Sigmoid colon (tissue), 6 donors: ENCODE measurements at regions not wholly inside any gene's neighbourhood (a gene's known extent, or its start where the extent isn't known, plus 50 kb on each side); places are given as distances from the start of the nearest gene placed in this dataset.

Source experiments
- DNase-seq: peaks from one replicate; pipeline ENCODE4 v3.0.0-alpha.2; 2019
- H3K27ac ChIP-seq, 4 donors: fragments of 200-600 bp; sonication (generic); one replicate each; pipeline ENCODE4 v1.5.1; 2016 to 2019; ENCODE audit warnings: mild to moderate bottlenecking in 1 of 4
- H3K27me3 ChIP-seq, 3 donors: fragments of 200-600 bp; sonication (generic); one replicate each; pipeline ENCODE4 v1.5.1; 2019; ENCODE audit warnings: mild to moderate bottlenecking in 1 of 3
- H3K36me3 ChIP-seq, 4 donors: fragments of 200-600 bp; sonication (generic); one replicate each; pipeline ENCODE4 v1.5.1; 2016 to 2019
- H3K4me1 ChIP-seq, 4 donors: fragments of 200-600 bp; sonication (generic); one replicate each; pipeline ENCODE4 v1.5.1; 2017 to 2019
- H3K4me3 ChIP-seq, 4 donors: fragments of 200-600 bp; sonication (generic); one replicate each; pipeline ENCODE4 v1.5.1; 2017 to 2019; ENCODE audit warnings: mild to moderate bottlenecking in 2 of 4, moderate library complexity in 1 of 4
- H3K9me3 ChIP-seq, 4 donors: fragments of 200-600 bp in 3 of 4; sonication (generic) in 3 of 4; one replicate each; pipeline versions ENCODE4 v1.5.1 to v1.6.1; 2013 to 2019
- CTCF ChIP-seq, 4 experiments: fragments of 450-650 bp in 3 of 4; fragments of 200-600 bp in 1 of 4; IDR thresholded peaks; one replicate each; pipeline ENCODE4 v1.5.1; 2016 to 2019; ENCODE audit warnings: antibody characterized with exemption in 4 of 4, mild to moderate bottlenecking in 3 of 4, moderate library complexity in 2 of 4
- EP300 ChIP-seq, 4 donors: sonication (generic); formaldehyde crosslinking; IDR thresholded peaks; one replicate each; pipeline ENCODE4 v1.6.1; 2017; ENCODE audit warnings: antibody characterized with exemption in 4 of 4
- POLR2A ChIP-seq, 2 donors: fragments of 450-650 bp; IDR thresholded peaks; one replicate each; pipeline ENCODE4 v1.6.1; 2016; ENCODE audit warnings: antibody characterized with exemption in 2 of 2, mild to moderate bottlenecking in 2 of 2, moderate library complexity in 2 of 2
- POLR2AphosphoS5 ChIP-seq, 4 donors: sonication (generic); formaldehyde crosslinking; IDR thresholded peaks; one replicate each; pipeline ENCODE4 v1.6.1; 2017; ENCODE audit warnings: antibody characterized with exemption in 4 of 4
- WGBS, 2 donors: extraction: QIAGEN DNeasy Blood & Tissue Kit; methylation state at CpG; one replicate each; pipeline ENCODE4 v1.1.7; 2013; 5-methylcytosine and 5-hydroxymethylcytosine counted together
- intact Hi-C: fragments of 100-400 bp; cut with DNase I; formaldehyde crosslinking; loops from one replicate; pipeline ENCODE4 v1.15.1; 2023
- donor health status: healthy with polysubstance abuse.
- donor health status: healthy.

DNA sequence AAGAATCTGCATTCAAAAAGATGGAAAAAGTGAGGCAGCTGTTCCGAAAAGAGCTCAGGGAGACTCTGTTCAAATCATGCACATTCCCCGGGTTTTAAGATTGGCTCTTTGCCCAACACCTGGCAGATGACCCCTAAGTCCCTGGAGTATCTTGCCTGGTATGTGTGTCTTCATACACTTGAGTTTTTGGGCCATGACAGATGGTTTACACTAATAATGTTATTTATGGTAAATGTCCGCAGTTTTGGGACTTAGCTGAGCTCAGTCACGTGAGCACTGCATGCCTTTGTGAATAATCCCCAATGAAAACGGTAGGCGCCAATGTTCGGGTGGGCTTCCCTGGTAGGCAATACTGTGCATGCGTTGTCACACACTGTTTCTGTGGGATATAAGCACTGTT lies 316.1 kb downstream of the PRDM9 start:
- DNase-seq: no peak
- 76 to 78% methylated on average over 8 of the region's 8 CpGs for WGBS, 2 donors
- Histone ChIP-seq H3K4me1 (no peaks in the 10 kb centered on the region), H3K27ac (no peak overlapping the region), H3K27me3 (no peaks in the 10 kb centered on the region), H3K36me3 (no peaks in the 10 kb centered on the region), H3K9me3 (no peaks in the 10 kb centered on the region), H3K4me3 (no peak overlapping the region)
- TF ChIP-seq EP300 (IDR thresholded peaks at IDR 0.05) (no peak), POLR2A (IDR thresholded peaks at IDR 0.05) (no peak), POLR2AphosphoS5 (IDR thresholded peaks at IDR 0.05) (no peak), CTCF (IDR thresholded peaks at IDR 0.05) (no peak)
- intact Hi-C loops: no loop called here

DNA sequence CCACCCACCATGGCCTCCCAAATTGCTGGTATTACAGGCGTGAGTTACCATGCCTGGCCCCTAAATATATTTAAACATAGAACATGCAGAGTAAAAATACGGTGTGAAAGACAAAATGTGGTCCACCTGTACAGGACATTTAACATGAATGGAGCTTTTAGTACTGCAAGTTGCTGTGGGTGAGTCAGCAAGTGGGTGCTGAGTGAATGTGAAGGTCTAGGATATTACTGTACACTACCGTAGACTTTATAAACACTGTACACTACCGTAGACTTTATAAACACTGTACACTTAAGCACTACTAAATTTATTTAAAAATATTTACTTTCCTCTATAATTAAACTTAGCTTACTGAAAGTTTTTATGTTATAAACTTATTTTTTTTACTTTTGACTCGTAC lies 317.8 kb downstream of the PRDM9 start:
- no peak for DNase-seq
- Histone ChIP-seq H3K4me3 (no peak overlapping the region), H3K27me3 (no peaks in the 10 kb centered on the region), H3K4me1 (no peaks in the 10 kb centered on the region), H3K36me3 (no peaks in the 10 kb centered on the region), H3K9me3 (no peaks in the 10 kb centered on the region), H3K27ac (no peak overlapping the region)
- TF ChIP-seq POLR2A (IDR thresholded peaks at IDR 0.05): no peak
- no peak for TF ChIP-seq CTCF (IDR thresholded peaks at IDR 0.05)
- TF ChIP-seq EP300 (IDR thresholded peaks at IDR 0.05): no peak
- no peak for TF ChIP-seq POLR2AphosphoS5 (IDR thresholded peaks at IDR 0.05)
- intact Hi-C loops: no loop called here
- WGBS, 2 donors: 75 to 76% methylated on average over 5 of the region's 5 CpGs

- Histone ChIP-seq H3K4me3 (no peak overlapping the region), H3K27ac (no peak overlapping the region), H3K9me3 (peaks cover 0 to 3% (median 0%) of the 10 kb centered on the region in 4 donors), H3K4me1 (no peaks in the 10 kb centered on the region), H3K27me3 (no peaks in the 10 kb centered on the region), H3K36me3 (no peaks in the 10 kb centered on the region)
- no peak for DNase-seq
- no peak for TF ChIP-seq POLR2AphosphoS5 (IDR thresholded peaks at IDR 0.05)
- no peak for TF ChIP-seq POLR2A (IDR thresholded peaks at IDR 0.05)
- no peak for TF ChIP-seq CTCF (IDR thresholded peaks at IDR 0.05)
- no peak for TF ChIP-seq EP300 (IDR thresholded peaks at IDR 0.05)
- intact Hi-C loops: no loop called here
These were observed 332.7 kb downstream of the PRDM9 start for GRCh38 chr5:23840083-23840482.

GRCh38 chr5:23864786-23865185 lies 357.4 kb downstream of the PRDM9 start:
- 68 to 75% methylated on average over 5 of the region's 5 CpGs for WGBS, 2 donors
- intact Hi-C loops: no loop called here
- no peak overlapping the region for H3K27ac ChIP-seq
- no peaks in the 10 kb centered on the region for H3K27me3 ChIP-seq
- TF ChIP-seq CTCF (IDR thresholded peaks at IDR 0.05): no peak
- TF ChIP-seq POLR2AphosphoS5 (IDR thresholded peaks at IDR 0.05): no peak
- TF ChIP-seq EP300 (IDR thresholded peaks at IDR 0.05): no peak
- no peak for TF ChIP-seq POLR2A (IDR thresholded peaks at IDR 0.05)
- DNase-seq: no peak
- H3K9me3 ChIP-seq: peaks cover 0 to 4% (median 0%) of the 10 kb centered on the region in 4 donors
- H3K36me3 ChIP-seq: no peaks in the 10 kb centered on the region
- no peaks in the 10 kb centered on the region for H3K4me1 ChIP-seq
- H3K4me3 ChIP-seq: no peak overlapping the region

GRCh38 chr5:23877847-23878246 lies 370.4 kb downstream of the PRDM9 start:
- no peak for DNase-seq
- Histone ChIP-seq H3K27me3 (no peaks in the 10 kb centered on the region), H3K36me3 (no peaks in the 10 kb centered on the region), H3K4me1 (no peaks in the 10 kb centered on the region), H3K4me3 (no peak overlapping the region), H3K9me3 (peaks cover 0 to 2% (median 0%) of the 10 kb centered on the region in 4 donors), H3K27ac (no peak overlapping the region)
- TF ChIP-seq POLR2AphosphoS5 (IDR thresholded peaks at IDR 0.05): no peak
- no peak for TF ChIP-seq CTCF (IDR thresholded peaks at IDR 0.05)
- TF ChIP-seq EP300 (IDR thresholded peaks at IDR 0.05): no peak
- no peak for TF ChIP-seq POLR2A (IDR thresholded peaks at IDR 0.05)
- WGBS, 2 donors: 92 to 93% methylated on average over 3 of the region's 3 CpGs
- intact Hi-C loops: no loop called here
